Coronary artery (tissue), 2 donors: ENCODE measurements at regions not wholly inside any gene's neighbourhood (a gene's known extent, or its start where the extent isn't known, plus 50 kb on each side); places are given as distances from the start of the nearest gene placed in this dataset.
"Not testable (repeated sequence)": the region's sequence is repeated elsewhere in the genome, so short reads cannot be mapped to it uniquely, and the experiment has no call there.

Experiments
- DNase-seq: peaks from one replicate; pipeline ENCODE4 v3.0.0-alpha.2; 2017; ENCODE audit warnings: low spot score
- H3K27ac ChIP-seq, 2 donors: fragments of 200-600 bp; sonication (generic); one replicate each; pipeline ENCODE4 v1.5.1; 2016 to 2019
- H3K4me3 ChIP-seq: fragments of 200-600 bp; sonication (generic); 2 replicates; pipeline ENCODE4 v1.5.1; 2016; ENCODE audit warnings: mild to moderate bottlenecking, moderate library complexity
- TF ChIP-seq, protein P1 (sequence below): fragments of 200-600 bp; sonication (generic); IDR thresholded peaks from one replicate; pipeline ENCODE4 v1.5.1; 2019; ENCODE audit warnings: antibody characterized with exemption

DNA sequence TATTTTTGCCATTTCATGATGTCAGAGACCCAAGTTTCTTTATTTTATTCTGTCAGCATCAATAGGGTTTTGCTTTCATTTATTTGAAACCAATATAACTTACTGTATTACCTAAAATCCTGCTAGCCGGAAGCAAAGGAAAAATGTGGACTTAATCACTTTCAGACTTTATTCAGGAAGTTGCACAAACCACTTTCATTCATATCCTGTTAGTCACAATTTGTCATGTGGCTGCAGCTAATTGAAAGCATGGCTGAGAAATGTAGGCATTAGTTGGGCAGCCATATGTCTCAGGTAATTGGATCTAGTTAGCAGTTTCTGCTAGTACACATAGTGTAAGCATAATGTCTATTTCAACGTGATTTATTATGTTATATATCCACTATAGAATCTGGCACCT, 462.3 kb upstream of the SGO1 start:
- TF ChIP-seq, protein P1, sequence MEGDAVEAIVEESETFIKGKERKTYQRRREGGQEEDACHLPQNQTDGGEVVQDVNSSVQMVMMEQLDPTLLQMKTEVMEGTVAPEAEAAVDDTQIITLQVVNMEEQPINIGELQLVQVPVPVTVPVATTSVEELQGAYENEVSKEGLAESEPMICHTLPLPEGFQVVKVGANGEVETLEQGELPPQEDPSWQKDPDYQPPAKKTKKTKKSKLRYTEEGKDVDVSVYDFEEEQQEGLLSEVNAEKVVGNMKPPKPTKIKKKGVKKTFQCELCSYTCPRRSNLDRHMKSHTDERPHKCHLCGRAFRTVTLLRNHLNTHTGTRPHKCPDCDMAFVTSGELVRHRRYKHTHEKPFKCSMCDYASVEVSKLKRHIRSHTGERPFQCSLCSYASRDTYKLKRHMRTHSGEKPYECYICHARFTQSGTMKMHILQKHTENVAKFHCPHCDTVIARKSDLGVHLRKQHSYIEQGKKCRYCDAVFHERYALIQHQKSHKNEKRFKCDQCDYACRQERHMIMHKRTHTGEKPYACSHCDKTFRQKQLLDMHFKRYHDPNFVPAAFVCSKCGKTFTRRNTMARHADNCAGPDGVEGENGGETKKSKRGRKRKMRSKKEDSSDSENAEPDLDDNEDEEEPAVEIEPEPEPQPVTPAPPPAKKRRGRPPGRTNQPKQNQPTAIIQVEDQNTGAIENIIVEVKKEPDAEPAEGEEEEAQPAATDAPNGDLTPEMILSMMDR, result no peak
- DNase-seq, result no peak
- Histone ChIP-seq H3K4me3 (no peak overlapping the region), H3K27ac (no peak overlapping the region)

DNA sequence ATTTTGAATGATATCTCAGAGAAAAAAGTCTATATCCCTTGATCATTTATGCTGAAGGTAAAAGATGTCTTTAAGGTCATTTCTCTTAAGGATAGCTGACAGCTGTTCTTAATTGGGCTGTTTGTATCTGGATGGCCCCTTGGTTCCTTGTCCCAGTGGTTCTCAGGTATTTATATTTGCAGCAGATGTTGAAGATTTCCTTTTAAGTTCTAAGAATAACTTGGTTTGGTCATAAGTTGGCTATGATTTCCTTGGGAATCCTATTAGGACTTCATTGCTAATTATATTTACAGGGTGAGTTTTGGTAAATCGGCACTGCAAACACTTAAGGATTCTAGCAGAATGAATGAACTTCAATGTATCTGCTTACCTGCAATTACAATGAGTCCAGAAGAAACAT, 460.4 kb upstream of the SGO1 start:
- TF ChIP-seq, protein P1, result no peak
- no peak overlapping the region for H3K4me3 ChIP-seq
- H3K27ac ChIP-seq, result no peak overlapping the region
- DNase-seq, result no peak

GRCh38 chr3:20645340-20645739, 459.3 kb upstream of the SGO1 start:
- TF ChIP-seq, protein P1, result no peak
- no peak for DNase-seq
- Histone ChIP-seq H3K4me3 (no peak overlapping the region), H3K27ac (no peak overlapping the region)

DNA sequence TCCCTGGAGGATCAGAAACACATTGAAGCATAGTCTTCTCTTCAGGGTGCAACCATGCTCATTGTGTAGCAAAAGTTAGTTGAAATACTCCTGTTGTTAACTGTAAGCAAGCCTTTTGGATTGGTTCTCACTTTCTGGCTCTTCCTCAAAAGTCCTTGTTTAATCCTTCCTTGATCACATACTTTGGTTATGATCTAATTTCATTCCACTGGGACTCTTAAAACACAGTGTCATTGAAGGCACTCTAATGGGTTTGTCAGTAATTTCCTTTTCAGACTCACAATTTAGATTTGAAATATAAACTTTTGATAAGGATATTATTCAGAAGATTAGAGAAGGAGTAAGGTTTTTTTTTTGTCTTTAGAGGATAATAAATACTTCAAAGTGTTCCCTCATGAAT, 451.7 kb upstream of the SGO1 start:
- DNase-seq, result no peak
- no peak overlapping the region for H3K27ac ChIP-seq
- TF ChIP-seq, protein P1, result no peak

DNA sequence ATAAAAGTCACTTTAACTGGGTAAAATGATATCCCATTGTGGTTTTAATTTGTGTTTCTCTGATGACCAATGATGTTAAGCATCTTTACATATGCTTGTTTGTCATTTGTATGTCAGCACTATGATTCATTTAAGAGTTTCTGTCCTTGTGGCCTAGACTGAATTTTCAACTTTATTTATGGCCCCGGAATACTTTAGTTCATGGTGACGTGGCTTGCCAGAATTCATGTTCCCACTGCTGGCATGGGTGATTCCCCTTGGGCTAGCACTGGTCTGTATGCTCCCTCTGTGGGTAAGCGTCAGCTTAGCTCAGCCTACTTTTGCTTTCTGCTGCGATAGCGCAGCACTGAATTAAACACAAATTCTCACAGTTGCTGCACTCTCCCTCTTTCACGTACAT, 436.3 kb upstream of the SGO1 start:
- TF ChIP-seq, protein P1, result no peak
- DNase-seq, result no peak
- no peak overlapping the region for H3K27ac ChIP-seq
- no peak overlapping the region for H3K4me3 ChIP-seq

More for the DNA sequence above, 451.7 kb upstream of the SGO1 start:
- H3K4me3 ChIP-seq, result no peak overlapping the region

GRCh38 chr3:20618621-20619020, 432.6 kb upstream of the SGO1 start:
- not testable (repeated sequence) for DNase-seq, H3K4me3 ChIP-seq, H3K27ac ChIP-seq

DNA sequence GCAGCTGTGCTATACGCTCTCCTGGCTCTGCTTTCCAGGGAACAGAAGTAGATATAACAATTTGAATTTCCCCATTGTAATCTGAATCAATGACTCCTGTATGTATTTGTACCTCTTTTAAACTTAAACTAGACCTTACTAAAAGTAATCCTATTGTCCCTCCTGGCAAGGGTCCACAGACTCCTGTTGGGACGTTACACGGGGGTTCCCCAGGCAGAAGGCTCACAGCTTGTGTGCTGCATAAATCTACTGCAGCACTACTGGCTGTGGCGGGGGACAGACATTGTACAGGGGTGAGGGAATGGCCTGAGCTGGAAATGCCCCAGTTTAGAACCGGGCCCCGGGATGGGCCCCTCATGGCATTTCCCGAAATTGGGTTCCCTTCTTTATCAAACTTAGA, 432.2 kb upstream of the SGO1 start:
- DNase-seq, H3K27ac ChIP-seq, H3K4me3 ChIP-seq: not testable (repeated sequence)

DNA sequence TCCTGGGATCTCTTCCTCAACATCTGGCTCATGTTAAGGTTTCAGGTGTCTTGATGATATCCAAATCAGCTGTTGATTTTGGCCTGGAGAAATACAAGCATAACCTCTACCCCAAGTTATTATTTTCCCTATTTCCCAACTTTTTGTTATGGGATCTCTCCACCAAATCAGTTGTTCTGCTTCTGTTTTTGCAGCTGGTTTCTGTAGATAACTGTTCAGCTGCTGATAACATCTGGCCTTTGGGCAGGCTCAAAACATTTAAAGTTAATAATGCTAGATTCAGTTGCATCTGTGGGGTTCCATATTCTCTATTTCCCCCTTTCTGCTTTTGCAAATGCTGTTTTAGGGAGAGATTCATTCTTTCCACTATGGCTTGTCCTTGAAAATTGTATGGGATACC, 430.0 kb upstream of the SGO1 start:
- not testable (repeated sequence) for H3K27ac ChIP-seq, H3K4me3 ChIP-seq, DNase-seq

GRCh38 chr3:20608054-20608738, 422.2 kb upstream of the SGO1 start:
- TF ChIP-seq, protein P1, result no peak
- DNase-seq, result no peak
- H3K4me3 ChIP-seq, result no peak overlapping the region
- H3K27ac ChIP-seq, result no peak overlapping the region
